CD14-positive monocyte (primary cell): ENCODE measurements at regions not wholly inside any gene's neighbourhood (a gene's known extent, or its start where the extent isn't known, plus 50 kb on each side); places are given as distances from the start of the nearest gene placed in this dataset.

ENCODE experiments used
- DNase-seq, 3 donors: peaks; one replicate each; pipeline ENCODE4 v3.0.0-alpha.2; 2011 to 2022
- H2AFZ ChIP-seq: 2 replicates; pipeline ENCODE4 v1.6.0; 2012; ENCODE audit warnings: mild to moderate bottlenecking, low read depth, low read length, inconsistent platforms; ENCODE audit not compliant: insufficient read depth, poor library complexity, severe bottlenecking
- H3K27ac ChIP-seq, 2 donors: 1 replicate in 1 of 2; 2 replicates in 1 of 2; pipeline ENCODE4 v1.5.1; 2012 to 2013; ENCODE audit warnings: low read length in 2 of 2, control low read depth in 1 of 2, inconsistent platforms in 1 of 2, low read depth in 1 of 2, mild to moderate bottlenecking in 1 of 2
- H3K27me3 ChIP-seq, 2 donors: one replicate each; pipeline versions ENCODE4 v1.6.0 to v1.6.1; 2011 to 2013; ENCODE audit warnings: low read length in 2 of 2; ENCODE audit not compliant: control insufficient read depth in 2 of 2, insufficient read depth in 2 of 2
- H3K36me3 ChIP-seq, 2 donors: replicated peaks in 1 of 2; 1 replicate in 1 of 2; 2 replicates in 1 of 2; pipeline versions ENCODE4 v1.5.1 to v1.6.1; 2012 to 2013; ENCODE audit warnings: low read length in 2 of 2, control low read depth in 1 of 2, inconsistent platforms in 1 of 2, mild to moderate bottlenecking in 1 of 2; ENCODE audit not compliant: insufficient read depth in 2 of 2, control insufficient read depth in 1 of 2
- H3K4me1 ChIP-seq, 2 donors: 1 replicate in 1 of 2; 2 replicates in 1 of 2; pipeline versions ENCODE4 v1.5.1 to v1.6.1; 2012 to 2013; ENCODE audit warnings: low read length in 2 of 2, control low read depth in 1 of 2, inconsistent platforms in 1 of 2, mild to moderate bottlenecking in 1 of 2, moderate library complexity in 1 of 2; ENCODE audit not compliant: insufficient read depth in 2 of 2, control insufficient read depth in 1 of 2
- H3K4me2 ChIP-seq: replicated peaks from 2 replicates; pipeline ENCODE3; 2012; ENCODE audit warnings: low read length, moderate library complexity, mild to moderate bottlenecking; ENCODE audit not compliant: poor library complexity, severe bottlenecking; ENCODE audit errors: extremely low read depth
- H3K4me3 ChIP-seq, 3 experiments: fragments of 200-600 bp in 1 of 3; sonication (generic) in 1 of 3; replicated peaks in 1 of 3; 1 replicate in 2 of 3; 2 replicates in 1 of 3; pipeline ENCODE4 v1.5.1; 2011 to 2013; ENCODE audit warnings: low read length in 3 of 3, mild to moderate bottlenecking in 3 of 3, control low read depth in 2 of 3, low read depth in 2 of 3, inconsistent platforms in 1 of 3, moderate library complexity in 1 of 3
- H3K79me2 ChIP-seq: 2 replicates; pipeline ENCODE4 v1.6.0; 2012; ENCODE audit warnings: mild to moderate bottlenecking, control low read depth, inconsistent platforms, low read length, moderate library complexity; ENCODE audit not compliant: insufficient read depth
- H3K9ac ChIP-seq: 2 replicates; pipeline ENCODE4 v1.6.0; 2017; ENCODE audit warnings: low read length, mild to moderate bottlenecking; ENCODE audit not compliant: insufficient read depth, poor library complexity, severe bottlenecking
- H3K9me3 ChIP-seq, 2 donors: replicated peaks in 1 of 2; 1 replicate in 1 of 2; 2 replicates in 1 of 2; pipeline versions ENCODE4 v1.5.1 to v1.6.1; 2012 to 2013; ENCODE audit warnings: low read length in 2 of 2, control low read depth in 1 of 2; ENCODE audit not compliant: control insufficient read depth in 1 of 2, insufficient read depth in 1 of 2
- H4K20me1 ChIP-seq: 2 replicates; pipeline ENCODE4 v1.6.0; 2012; ENCODE audit warnings: mild to moderate bottlenecking, low read length, control low read depth, moderate library complexity; ENCODE audit not compliant: insufficient read depth
- H3K27ac Mint-ChIP-seq, 7 donors: one replicate each; pipeline ENCODE4 v1.8.0; 2020; ENCODE audit warnings: mild to moderate bottlenecking in 7 of 7, mixed read lengths in 7 of 7, moderate library complexity in 6 of 7, inconsistent platforms in 2 of 7
- H3K27me3 Mint-ChIP-seq, 3 donors: one replicate each; pipeline ENCODE4 v1.8.0; 2021 to 2022; ENCODE audit warnings: low read depth in 3 of 3, mild to moderate bottlenecking in 3 of 3, mixed read lengths in 3 of 3, moderate library complexity in 3 of 3, inconsistent platforms in 1 of 3
- H3K36me3 Mint-ChIP-seq, 2 donors: one replicate each; pipeline ENCODE4 v1.8.0; 2020; ENCODE audit warnings: mixed read lengths in 2 of 2, inconsistent platforms in 1 of 2, mild to moderate bottlenecking in 1 of 2
- H3K4me1 Mint-ChIP-seq: one replicate; pipeline ENCODE4 v1.8.0; 2020; ENCODE audit warnings: mild to moderate bottlenecking, mixed read lengths
- H3K4me3 Mint-ChIP-seq, 2 donors: one replicate each; pipeline ENCODE4 v1.8.0; 2020; ENCODE audit warnings: mild to moderate bottlenecking in 2 of 2, mixed read lengths in 2 of 2, moderate library complexity in 1 of 2
- H3K9me3 Mint-ChIP-seq, 7 donors: one replicate each; pipeline ENCODE4 v1.8.0; 2020 to 2022; ENCODE audit warnings: mixed read lengths in 7 of 7, mild to moderate bottlenecking in 6 of 7, moderate library complexity in 6 of 7, inconsistent platforms in 2 of 7
- WGBS: methylation state at CpG from one replicate; pipeline ENCODE4 v1.1.5; 2013; ENCODE audit warnings: missing lambda C conversion rate; ENCODE audit not compliant: insufficient coverage; 5-methylcytosine and 5-hydroxymethylcytosine counted together
- intact Hi-C, 2 donors: fragments of 100-400 bp; cut with micrococcal nuclease; formaldehyde crosslinking; loops; one replicate each; pipeline versions ENCODE4 v1.15.0 to v1.15.1; 2023
- TF ChIP-seq, protein P1 (sequence below): fragments of 200-600 bp; IDR thresholded peaks from one replicate; pipeline ENCODE4 v1.8.0; 2022; ENCODE audit warnings: antibody characterized with exemption, mild to moderate bottlenecking

DNA sequence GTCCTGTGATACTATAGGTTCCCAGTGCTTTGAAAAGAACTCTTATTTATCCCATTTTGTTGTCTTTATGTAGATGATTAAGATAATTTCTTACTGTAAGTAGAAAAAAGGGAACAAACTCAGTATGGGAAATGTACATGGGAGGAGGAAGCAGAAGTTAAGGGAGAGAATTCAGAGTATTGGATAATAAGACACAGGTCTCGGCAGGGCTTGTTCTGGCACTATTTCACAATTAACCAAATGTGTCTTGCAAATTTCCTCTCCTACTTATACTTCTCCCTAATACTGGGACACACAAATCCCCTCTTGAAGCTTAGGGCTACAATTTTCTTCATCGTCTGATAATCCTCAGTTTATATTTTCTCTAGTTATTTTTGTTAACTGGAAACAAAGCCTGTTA, 744.0 kb downstream of the ADCYAP1 start:
- peak overlapping the region in 1 of 2 donors; percentile 57 for H3K27ac ChIP-seq
- DNase-seq = peak; percentile 48 to 72 (median 68)
- H4K20me1 ChIP-seq = no peaks in the 10 kb centered on the region
- H3K27me3 ChIP-seq = no peaks in the 10 kb centered on the region
- no CpG with 5 or more reads among the region's 2 CpGs for WGBS
- H3K4me1 ChIP-seq = peaks cover 23 to 24% of the 10 kb centered on the region in 2 donors
- TF ChIP-seq, protein P1, sequence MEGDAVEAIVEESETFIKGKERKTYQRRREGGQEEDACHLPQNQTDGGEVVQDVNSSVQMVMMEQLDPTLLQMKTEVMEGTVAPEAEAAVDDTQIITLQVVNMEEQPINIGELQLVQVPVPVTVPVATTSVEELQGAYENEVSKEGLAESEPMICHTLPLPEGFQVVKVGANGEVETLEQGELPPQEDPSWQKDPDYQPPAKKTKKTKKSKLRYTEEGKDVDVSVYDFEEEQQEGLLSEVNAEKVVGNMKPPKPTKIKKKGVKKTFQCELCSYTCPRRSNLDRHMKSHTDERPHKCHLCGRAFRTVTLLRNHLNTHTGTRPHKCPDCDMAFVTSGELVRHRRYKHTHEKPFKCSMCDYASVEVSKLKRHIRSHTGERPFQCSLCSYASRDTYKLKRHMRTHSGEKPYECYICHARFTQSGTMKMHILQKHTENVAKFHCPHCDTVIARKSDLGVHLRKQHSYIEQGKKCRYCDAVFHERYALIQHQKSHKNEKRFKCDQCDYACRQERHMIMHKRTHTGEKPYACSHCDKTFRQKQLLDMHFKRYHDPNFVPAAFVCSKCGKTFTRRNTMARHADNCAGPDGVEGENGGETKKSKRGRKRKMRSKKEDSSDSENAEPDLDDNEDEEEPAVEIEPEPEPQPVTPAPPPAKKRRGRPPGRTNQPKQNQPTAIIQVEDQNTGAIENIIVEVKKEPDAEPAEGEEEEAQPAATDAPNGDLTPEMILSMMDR = no peak
- peak overlapping the region in 5 of 7 donors; percentile 25 to 73 (median 55) for H3K27ac Mint-ChIP-seq
- no peaks in the 10 kb centered on the region for H3K9me3 ChIP-seq
- H3K79me2 ChIP-seq = no peaks in the 10 kb centered on the region
- intact Hi-C loops = no loop called here
- peak overlapping the region; percentile 57 for H3K4me2 ChIP-seq
- peak overlapping the region in 1 of 3 experiments; percentile 41 for H3K4me3 ChIP-seq
- no peaks in the 10 kb centered on the region for H3K36me3 ChIP-seq
- H3K36me3 Mint-ChIP-seq = no peaks in the 10 kb centered on the region
- no peak overlapping the region for H2AFZ ChIP-seq
- H3K4me3 Mint-ChIP-seq = peak overlapping the region in 1 of 2 donors; percentile 52
- H3K4me1 Mint-ChIP-seq = peaks cover 35% of the 10 kb centered on the region
- H3K27me3 Mint-ChIP-seq = no peaks in the 10 kb centered on the region
- H3K9me3 Mint-ChIP-seq = peaks cover 0 to 6% (median 3%) of the 10 kb centered on the region in 7 donors
- H3K9ac ChIP-seq = no peak overlapping the region

DNA sequence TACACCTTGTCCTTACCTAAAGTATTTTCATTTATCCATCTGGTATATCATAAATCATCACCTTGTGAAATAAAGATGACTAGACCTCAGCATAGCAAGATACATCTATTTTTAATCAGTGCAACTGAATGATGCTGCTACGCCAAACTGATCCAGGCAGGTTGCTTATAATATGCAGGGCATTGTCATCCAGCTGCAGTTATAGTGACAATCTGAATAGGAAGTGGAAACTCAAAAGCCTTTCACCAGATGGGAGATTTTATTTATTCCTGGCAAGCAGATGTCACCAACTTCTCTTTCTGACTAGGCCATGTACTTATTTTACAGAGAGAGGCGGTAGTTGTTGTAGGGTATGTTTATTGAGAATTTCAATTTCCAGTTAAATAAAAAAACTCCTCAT, 747.3 kb downstream of the ADCYAP1 start:
- Mint-ChIP-seq H3K36me3 (no peaks in the 10 kb centered on the region), H3K4me1 (peaks cover 38% of the 10 kb centered on the region), H3K27ac (peak overlapping the region in 1 of 7 donors; percentile 51), H3K9me3 (no peaks in the 10 kb centered on the region), H3K4me3 (no peak overlapping the region), H3K27me3 (no peaks in the 10 kb centered on the region)
- Histone ChIP-seq H2AFZ (no peak overlapping the region), H3K9ac (no peak overlapping the region), H3K27ac (no peak overlapping the region), H3K27me3 (no peaks in the 10 kb centered on the region), H4K20me1 (no peaks in the 10 kb centered on the region), H3K4me1 (peaks cover 23 to 24% of the 10 kb centered on the region in 2 donors), H3K79me2 (no peaks in the 10 kb centered on the region), H3K4me2 (no peak overlapping the region), H3K9me3 (no peaks in the 10 kb centered on the region), H3K4me3 (no peak overlapping the region), H3K36me3 (no peaks in the 10 kb centered on the region)
- TF ChIP-seq, protein P1 = no peak
- intact Hi-C loops = no loop called here
- WGBS = no CpG with 5 or more reads among the region's 2 CpGs
- DNase-seq = no peak
